Prostate gland (tissue), 2 donors: ENCODE measurements at regions not wholly inside any gene's neighbourhood (a gene's known extent, or its start where the extent isn't known, plus 50 kb on each side); places are given as distances from the start of the nearest gene placed in this dataset.

Source experiments
- POLR2A ChIP-seq: fragments of 450-650 bp; IDR thresholded peaks from one replicate; pipeline ENCODE4 v1.6.1; 2016; ENCODE audit warnings: antibody characterized with exemption, mild to moderate bottlenecking
- POLR2AphosphoS5 ChIP-seq: sonication (generic); formaldehyde crosslinking; IDR thresholded peaks from one replicate; pipeline ENCODE4 v1.6.1; 2017; ENCODE audit warnings: antibody characterized with exemption
- TF ChIP-seq, protein P1 (sequence below), 4 experiments: fragments of 200-600 bp in 2 of 4; fragments of 450-650 bp in 2 of 4; sonication (generic) in 2 of 4; IDR thresholded peaks; 1 replicate in 3 of 4; 2 replicates in 1 of 4; pipeline ENCODE4 v1.5.1; 2016 to 2019; ENCODE audit warnings: antibody characterized with exemption in 4 of 4, mild to moderate bottlenecking in 2 of 4, moderate library complexity in 2 of 4

GRCh38 chr9:2567922-2568321 is 53.7 kb upstream of the VLDLR start:
- TF ChIP-seq POLR2A, result no peak
- TF ChIP-seq, protein P1, sequence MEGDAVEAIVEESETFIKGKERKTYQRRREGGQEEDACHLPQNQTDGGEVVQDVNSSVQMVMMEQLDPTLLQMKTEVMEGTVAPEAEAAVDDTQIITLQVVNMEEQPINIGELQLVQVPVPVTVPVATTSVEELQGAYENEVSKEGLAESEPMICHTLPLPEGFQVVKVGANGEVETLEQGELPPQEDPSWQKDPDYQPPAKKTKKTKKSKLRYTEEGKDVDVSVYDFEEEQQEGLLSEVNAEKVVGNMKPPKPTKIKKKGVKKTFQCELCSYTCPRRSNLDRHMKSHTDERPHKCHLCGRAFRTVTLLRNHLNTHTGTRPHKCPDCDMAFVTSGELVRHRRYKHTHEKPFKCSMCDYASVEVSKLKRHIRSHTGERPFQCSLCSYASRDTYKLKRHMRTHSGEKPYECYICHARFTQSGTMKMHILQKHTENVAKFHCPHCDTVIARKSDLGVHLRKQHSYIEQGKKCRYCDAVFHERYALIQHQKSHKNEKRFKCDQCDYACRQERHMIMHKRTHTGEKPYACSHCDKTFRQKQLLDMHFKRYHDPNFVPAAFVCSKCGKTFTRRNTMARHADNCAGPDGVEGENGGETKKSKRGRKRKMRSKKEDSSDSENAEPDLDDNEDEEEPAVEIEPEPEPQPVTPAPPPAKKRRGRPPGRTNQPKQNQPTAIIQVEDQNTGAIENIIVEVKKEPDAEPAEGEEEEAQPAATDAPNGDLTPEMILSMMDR (IDR thresholded peaks at IDR 0.05), result no peak
- TF ChIP-seq POLR2AphosphoS5, result no peak
